ENCODE measurements at regions not wholly inside any gene's neighbourhood (a gene's known extent, or its start where the extent isn't known, plus 50 kb on each side); places are given as distances from the start of the nearest gene placed in this dataset.

- H3K14ac ChIP-seq (replicated peaks; ENCODE audit: low read depth, low read length), result no peak overlapping the region
- ATAC-seq (ENCODE audit: low read depth), result no peak
- H3K18ac ChIP-seq (ENCODE audit: low read depth, low read length), result no peak overlapping the region
- H2BK20ac ChIP-seq (ENCODE audit: low read depth, low read length), result no peak overlapping the region
- no peak overlapping the region for H2BK15ac ChIP-seq (ENCODE audit: low read depth, low read length)
- H4K8ac ChIP-seq (ENCODE audit: low read depth in 2 of 2, low read length in 2 of 2), result no peak overlapping the region
- H3K27ac ChIP-seq (ENCODE audit: insufficient read depth, low read length), result no peak overlapping the region
- H3K4ac ChIP-seq (ENCODE audit: low read depth, low read length), result no peak overlapping the region
- H4K20me1 ChIP-seq (ENCODE audit: insufficient read depth, low read length), result no peaks in the 10 kb centered on the region
- DNase-seq, result no peak
- H3K56ac ChIP-seq (ENCODE audit: extremely low read depth, insufficient read depth, low read length), result no peak overlapping the region
- no peak overlapping the region for H3K9ac ChIP-seq (ENCODE audit: low read depth, low read length)
- H3K4me2 ChIP-seq (ENCODE audit: low read depth, low read length), result no peak overlapping the region
- H3K4me1 ChIP-seq (ENCODE audit: control insufficient read depth, insufficient read depth, low read length), result no peaks in the 10 kb centered on the region
- no peaks in the 10 kb centered on the region for H3K27me3 ChIP-seq (ENCODE audit: control insufficient read depth, insufficient read depth, low read length)
- no peak overlapping the region for H2BK5ac ChIP-seq (ENCODE audit: low read depth, low read length, poor library complexity, severe bottlenecking)
- BruUV-seq (replicated peaks), result no TSS peak
- ChIA-PET POLR2A (ENCODE audit: unreplicated experiment) (no interaction called here), CTCF (no interaction called here)
- in situ Hi-C loops (cut with MboI; ENCODE audit: low sequenced_read_pairs), result no loop called here
- H3K79me1 ChIP-seq (ENCODE audit: low read depth in 1 of 2, low read length in 2 of 2), result no peaks in the 10 kb centered on the region
- no peak overlapping the region for H4K91ac ChIP-seq (ENCODE audit: insufficient read depth, low read depth, low read length)
- no peak for TF ChIP-seq RFX5 (IDR thresholded peaks at IDR 0.05; ENCODE audit: low read depth, low read length)
- no peak overlapping the region for H2AK5ac ChIP-seq (ENCODE audit: low read depth, low read length)
- H3K36me3 ChIP-seq (ENCODE audit: control insufficient read depth, insufficient read depth, low read length), result no peaks in the 10 kb centered on the region
- H2BK120ac ChIP-seq (ENCODE audit: low read depth, low read length), result no peak overlapping the region
- H2AFZ ChIP-seq (replicated peaks; ENCODE audit: low read length, poor library complexity), result no peak overlapping the region
- H2AK9ac ChIP-seq (replicated peaks; ENCODE audit: low read depth, low read length, poor library complexity), result no peak overlapping the region
- no peak overlapping the region for H4K5ac ChIP-seq (ENCODE audit: low read depth, low read length)
- no peak overlapping the region for H3K4me3 ChIP-seq (ENCODE audit: insufficient read depth, low read depth, low read length)
- no peak overlapping the region for H3K23ac ChIP-seq (ENCODE audit: low read depth, low read length)
- no peaks in the 10 kb centered on the region for H3K9me1 ChIP-seq (ENCODE audit: insufficient read depth, low read length)
- intact Hi-C loops (cut with micrococcal nuclease), result no loop called here
- WGBS, 2 experiments (ENCODE audit: extremely low coverage in 2 of 2, insufficient read length in 1 of 2), result no CpG with 5 or more reads among the region's 1 CpG
- dilution Hi-C loops (cut with HindIII; ENCODE audit: low sequenced_read_pairs, unreplicated experiment), result no loop called here
- H3K9me3 ChIP-seq (ENCODE audit: control insufficient read depth, insufficient read depth, low read length), result peaks cover 5% of the 10 kb centered on the region
These were observed 1112.4 kb downstream of the JRKL start for GRCh38 chr11:97502201-97502600.

Measured in IMR-90 (cell line).